Large intestine (tissue), 3 donors: ENCODE measurements at regions not wholly inside any gene's neighbourhood (a gene's known extent, or its start where the extent isn't known, plus 50 kb on each side); places are given as distances from the start of the nearest gene placed in this dataset.
"Not testable (repeated sequence)": the region's sequence is repeated elsewhere in the genome, so short reads cannot be mapped to it uniquely, and the experiment has no call there.

Source experiments
- DNase-seq, 2 donors: peaks; one replicate each; pipeline versions ENCODE4 v3.0.0 to v3.0.0-alpha.2; 2013
- H3K27ac ChIP-seq: one replicate; pipeline ENCODE4 v1.5.1; 2013; ENCODE audit warnings: low read length
- H3K27me3 ChIP-seq: 2 replicates; pipeline ENCODE4 v1.6.1; 2013; ENCODE audit warnings: low read length; ENCODE audit not compliant: control insufficient read depth, insufficient read depth
- H3K36me3 ChIP-seq: 2 replicates; pipeline ENCODE4 v1.6.1; 2013; ENCODE audit warnings: low read length; ENCODE audit not compliant: control insufficient read depth, insufficient read depth
- H3K4me1 ChIP-seq: one replicate; pipeline ENCODE4 v1.6.1; 2013; ENCODE audit warnings: low read length; ENCODE audit not compliant: control insufficient read depth, insufficient read depth
- H3K4me3 ChIP-seq: one replicate; pipeline ENCODE4 v1.5.1; 2013; ENCODE audit warnings: low read length
- H3K9me3 ChIP-seq: one replicate; pipeline ENCODE4 v1.6.1; 2013; ENCODE audit warnings: mild to moderate bottlenecking, low read depth, low read length, moderate library complexity; ENCODE audit not compliant: control insufficient read depth
- WGBS: methylation state at CpG from one replicate; pipeline ENCODE4 v1.1.5; 2013; ENCODE audit warnings: low lambda C conversion rate; ENCODE audit not compliant: insufficient coverage; 5-methylcytosine and 5-hydroxymethylcytosine counted together

DNA sequence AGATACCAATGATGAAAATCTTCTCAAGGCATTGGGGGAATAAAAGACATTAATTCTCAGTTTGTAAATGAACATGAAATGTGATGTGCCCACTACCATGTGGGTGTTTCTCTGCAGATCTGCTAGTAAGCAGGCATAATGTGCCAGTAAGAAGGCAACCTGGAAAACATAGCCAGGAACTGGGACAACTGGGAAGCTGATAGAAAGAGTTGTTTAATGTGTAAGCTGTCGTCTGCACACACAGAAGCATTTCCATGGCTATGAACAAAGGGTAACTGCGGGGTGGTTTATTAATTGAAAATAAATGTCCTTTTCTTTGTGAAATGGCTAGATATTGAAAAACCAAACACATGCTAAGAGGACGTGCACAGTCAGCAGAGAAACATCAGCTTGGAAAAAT is 52.0 kb downstream of the ZC3H11B start:
- Histone ChIP-seq H3K36me3 (no peaks in the 10 kb centered on the region), H3K4me1 (no peaks in the 10 kb centered on the region), H3K27ac (no peak overlapping the region), H3K4me3 (no peak overlapping the region), H3K27me3 (no peaks in the 10 kb centered on the region), H3K9me3 (no peaks in the 10 kb centered on the region)
- DNase-seq: no peak
- WGBS: 43% methylated on average over 1 of the region's 3 CpGs

DNA sequence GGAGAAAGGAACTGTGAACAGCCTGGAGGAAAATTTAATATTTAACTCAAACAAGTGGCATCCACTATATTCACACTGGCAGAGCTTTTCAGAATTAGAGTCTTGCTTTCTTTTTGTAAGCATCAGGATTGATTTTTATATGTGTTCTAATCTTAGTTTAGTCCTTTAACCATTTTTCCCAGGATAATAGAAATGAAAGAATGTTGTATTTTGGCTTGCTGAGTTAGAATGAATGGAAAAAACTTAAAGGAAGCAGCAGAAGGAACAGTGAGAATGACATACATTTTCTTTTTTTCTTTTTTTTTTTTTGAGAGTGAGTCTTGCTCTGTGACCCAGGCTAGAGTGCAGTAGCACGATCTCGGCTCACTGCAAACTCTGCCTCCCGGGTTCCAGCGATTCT is 53.0 kb downstream of the ZC3H11B start:
- Histone ChIP-seq H3K4me3 (no peak overlapping the region), H3K27me3 (no peaks in the 10 kb centered on the region), H3K27ac (no peak overlapping the region), H3K4me1 (no peaks in the 10 kb centered on the region), H3K9me3 (no peaks in the 10 kb centered on the region), H3K36me3 (no peaks in the 10 kb centered on the region)
- WGBS: no CpG with 5 or more reads among the region's 4 CpGs
- no peak for DNase-seq

DNA sequence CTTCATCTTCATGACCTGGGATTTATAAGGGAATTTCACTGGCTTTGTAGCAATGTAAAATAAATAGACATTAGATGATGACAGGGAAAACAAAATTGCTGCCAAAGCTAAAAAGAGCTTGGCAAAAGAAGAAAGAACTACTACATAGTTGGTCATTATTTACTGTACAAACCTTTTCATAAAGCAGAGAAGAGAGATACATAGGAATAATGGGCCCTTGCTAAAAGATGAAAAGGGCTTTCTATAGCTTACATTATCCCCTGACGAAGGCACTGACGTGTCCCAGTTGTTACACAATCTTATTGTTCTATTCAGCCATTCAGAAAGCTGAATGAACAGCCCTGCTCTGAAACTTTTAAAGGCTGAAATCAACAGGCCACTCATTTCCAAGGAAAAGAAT is 57.1 kb downstream of the ZC3H11B start:
- no peak overlapping the region for H3K4me3 ChIP-seq
- H3K27me3 ChIP-seq: no peaks in the 10 kb centered on the region
- H3K9me3 ChIP-seq: no peaks in the 10 kb centered on the region
- H3K4me1 ChIP-seq: no peaks in the 10 kb centered on the region
- H3K27ac ChIP-seq: no peak overlapping the region
- no peaks in the 10 kb centered on the region for H3K36me3 ChIP-seq
- no peak for DNase-seq
- no CpG with 5 or more reads among the region's 2 CpGs for WGBS

DNA sequence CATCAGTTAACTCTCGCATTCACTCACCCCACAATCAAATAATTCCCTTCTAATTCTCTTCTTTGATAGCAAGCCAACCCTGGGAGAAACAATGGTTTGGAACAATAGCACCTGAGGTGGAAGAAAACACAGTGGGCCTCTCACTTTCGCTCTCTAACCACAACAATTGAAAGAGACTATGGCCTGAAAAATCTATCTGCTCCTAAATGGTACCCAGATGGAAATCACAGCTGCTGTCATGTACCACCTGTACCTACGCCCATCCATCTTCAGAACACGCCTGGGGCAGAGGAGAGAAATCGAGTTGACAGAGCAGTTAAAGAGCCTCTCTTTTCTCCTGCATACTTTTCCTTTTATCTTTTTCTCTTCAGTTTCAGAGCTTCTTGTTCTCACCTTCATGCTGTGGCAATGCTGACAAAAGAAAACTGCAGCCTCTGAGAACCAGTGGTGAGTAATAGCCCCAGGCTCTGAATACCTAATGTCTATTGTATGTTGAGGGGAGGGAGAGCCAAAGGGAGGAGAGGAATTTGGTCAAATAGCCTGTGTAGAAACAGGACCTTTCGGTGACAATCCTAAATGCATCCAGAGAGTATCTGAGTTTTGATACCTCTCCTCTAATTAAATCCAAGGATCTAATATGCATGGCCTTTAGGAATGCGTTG is 57.7 kb downstream of the ZC3H11B start:
- H3K36me3 ChIP-seq: no peaks in the 10 kb centered on the region
- no peaks in the 10 kb centered on the region for H3K9me3 ChIP-seq
- no peaks in the 10 kb centered on the region for H3K27me3 ChIP-seq
- no peak overlapping the region for H3K27ac ChIP-seq
- WGBS: no CpG with 5 or more reads among the region's 7 CpGs
- no peak overlapping the region for H3K4me3 ChIP-seq
- DNase-seq: no peak
- H3K4me1 ChIP-seq: no peaks in the 10 kb centered on the region

DNA sequence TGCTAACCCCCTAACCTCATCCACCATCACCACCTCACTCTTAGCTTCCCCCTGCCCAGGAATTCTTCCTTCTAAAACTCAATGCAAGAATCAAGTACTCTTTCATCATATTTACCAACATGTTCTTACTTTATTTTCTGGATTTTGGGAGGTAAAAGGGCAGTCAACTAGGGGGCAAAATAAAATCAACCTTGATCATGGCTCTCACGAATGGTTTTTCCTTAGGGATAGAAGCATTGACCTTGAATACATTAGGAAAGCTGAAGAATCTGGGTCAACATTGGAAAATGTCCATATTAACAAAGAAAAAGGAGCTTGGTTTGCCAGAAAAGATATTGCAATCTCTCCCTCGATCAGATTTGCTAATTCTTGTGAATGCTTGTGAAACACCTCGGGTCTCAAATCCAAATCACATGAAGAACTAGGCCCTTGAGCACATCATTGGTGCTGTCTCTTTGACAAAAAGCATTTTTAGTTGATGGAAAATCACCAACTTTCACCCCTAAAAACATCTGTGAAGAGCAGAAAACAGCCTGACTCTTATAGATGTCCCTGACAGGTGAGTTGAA is 58.9 kb downstream of the ZC3H11B start:
- Histone ChIP-seq H3K4me1 (no peaks in the 10 kb centered on the region), H3K27ac (no peak overlapping the region), H3K36me3 (no peaks in the 10 kb centered on the region), H3K27me3 (no peaks in the 10 kb centered on the region), H3K9me3 (no peaks in the 10 kb centered on the region), H3K4me3 (no peak overlapping the region)
- no peak for DNase-seq
- WGBS: 82% methylated on average over 2 of the region's 3 CpGs

DNA sequence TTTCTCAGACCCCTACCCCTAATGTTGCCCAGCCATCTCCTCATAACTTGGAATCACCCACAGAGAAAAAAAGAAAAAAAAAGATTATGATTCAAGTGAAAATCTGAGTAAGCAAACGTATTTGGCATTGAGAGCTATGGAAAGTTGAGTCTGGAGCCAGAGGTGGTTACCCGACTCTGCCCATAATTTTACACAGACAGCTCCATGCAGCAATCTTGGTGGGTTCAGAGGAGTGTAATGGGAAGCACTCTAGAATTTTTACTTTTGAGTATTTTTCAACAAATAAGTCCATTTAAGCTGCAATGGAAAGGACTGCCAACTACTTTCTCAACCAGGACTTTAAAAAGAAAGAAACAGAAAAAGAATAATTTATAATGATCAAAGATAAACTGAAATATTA is 62.7 kb downstream of the ZC3H11B start:
- H3K4me1 ChIP-seq: no peaks in the 10 kb centered on the region
- no peak for DNase-seq
- H3K27ac ChIP-seq: no peak overlapping the region
- H3K4me3 ChIP-seq: no peak overlapping the region
- no peaks in the 10 kb centered on the region for H3K9me3 ChIP-seq
- H3K36me3 ChIP-seq: no peaks in the 10 kb centered on the region
- 80% methylated on average over 1 of the region's 2 CpGs for WGBS
- no peaks in the 10 kb centered on the region for H3K27me3 ChIP-seq

DNA sequence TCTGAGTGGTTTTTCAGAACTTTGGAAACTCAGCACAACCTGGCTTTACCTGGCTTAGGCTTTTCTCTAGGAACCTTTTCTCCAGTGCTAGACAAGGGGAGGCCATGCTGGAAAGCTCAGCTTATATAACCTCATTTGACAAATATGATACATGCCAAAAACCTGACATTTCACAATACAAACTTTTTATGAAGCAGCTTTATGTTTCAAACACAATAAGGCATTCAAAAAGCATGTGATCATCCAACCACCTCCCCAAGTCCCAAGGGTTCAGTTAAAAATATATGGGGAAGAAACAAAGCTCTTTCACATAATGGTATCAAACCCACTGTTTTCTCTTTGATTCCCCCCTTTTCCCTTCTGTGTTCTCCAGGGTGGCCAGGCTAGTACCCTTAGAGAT is 63.7 kb downstream of the ZC3H11B start:
- no peak overlapping the region for H3K27ac ChIP-seq
- no peaks in the 10 kb centered on the region for H3K27me3 ChIP-seq
- no peaks in the 10 kb centered on the region for H3K9me3 ChIP-seq
- no peak for DNase-seq
- no peaks in the 10 kb centered on the region for H3K36me3 ChIP-seq
- H3K4me3 ChIP-seq: no peak overlapping the region
- H3K4me1 ChIP-seq: no peaks in the 10 kb centered on the region

DNA sequence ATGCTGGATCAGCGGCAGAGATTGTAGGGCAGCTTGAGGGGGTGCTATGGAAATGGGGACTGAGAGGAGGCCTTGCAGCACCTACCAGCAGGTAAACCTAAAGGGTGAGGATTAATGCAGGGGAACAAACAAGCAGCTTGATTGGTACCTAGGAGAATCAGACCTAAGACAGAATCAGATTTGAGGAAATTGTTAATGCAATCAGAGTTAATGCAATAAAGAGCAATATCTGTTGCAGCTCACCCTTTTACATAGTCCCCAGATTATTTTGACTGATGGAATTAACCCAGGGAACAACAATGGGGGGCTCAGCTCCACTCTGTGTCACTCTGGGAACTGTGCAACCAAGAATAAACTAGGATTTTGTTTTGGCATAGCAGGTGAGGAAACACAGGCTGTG is 64.5 kb downstream of the ZC3H11B start:
- no CpG with 5 or more reads among the region's 1 CpG for WGBS
- DNase-seq: no peak
- H3K4me3 ChIP-seq: no peak overlapping the region
- H3K36me3 ChIP-seq: no peaks in the 10 kb centered on the region
- no peak overlapping the region for H3K27ac ChIP-seq
- no peaks in the 10 kb centered on the region for H3K4me1 ChIP-seq
- H3K27me3 ChIP-seq: no peaks in the 10 kb centered on the region
- H3K9me3 ChIP-seq: no peaks in the 10 kb centered on the region

DNA sequence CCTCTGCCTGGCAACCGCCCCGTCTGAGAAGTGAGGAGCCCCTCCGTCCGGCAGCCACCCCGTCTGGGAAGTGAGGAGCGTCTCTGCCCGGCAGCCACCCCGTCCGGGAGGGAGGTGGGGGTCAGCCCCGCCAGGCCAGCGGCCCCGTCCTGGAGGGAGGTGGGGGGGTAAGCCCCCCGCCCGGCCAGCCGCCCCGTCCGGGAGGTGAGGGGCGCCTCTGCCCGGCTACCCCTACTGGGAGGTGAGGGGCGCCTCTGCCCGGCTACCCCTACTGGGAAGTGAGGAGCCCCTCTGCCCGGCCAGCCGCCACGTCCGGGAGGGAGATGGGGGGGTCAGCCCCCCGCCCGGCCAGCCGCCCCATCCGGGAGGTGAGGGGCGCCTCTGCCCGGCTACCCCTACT is 67.1 kb downstream of the ZC3H11B start:
- H3K36me3 ChIP-seq, DNase-seq, H3K9me3 ChIP-seq, H3K27ac ChIP-seq, H3K4me3 ChIP-seq, H3K27me3 ChIP-seq, H3K4me1 ChIP-seq: not testable (repeated sequence)
- no CpG with 5 or more reads among the region's 31 CpGs for whole genome bisulfite sequencing

DNA sequence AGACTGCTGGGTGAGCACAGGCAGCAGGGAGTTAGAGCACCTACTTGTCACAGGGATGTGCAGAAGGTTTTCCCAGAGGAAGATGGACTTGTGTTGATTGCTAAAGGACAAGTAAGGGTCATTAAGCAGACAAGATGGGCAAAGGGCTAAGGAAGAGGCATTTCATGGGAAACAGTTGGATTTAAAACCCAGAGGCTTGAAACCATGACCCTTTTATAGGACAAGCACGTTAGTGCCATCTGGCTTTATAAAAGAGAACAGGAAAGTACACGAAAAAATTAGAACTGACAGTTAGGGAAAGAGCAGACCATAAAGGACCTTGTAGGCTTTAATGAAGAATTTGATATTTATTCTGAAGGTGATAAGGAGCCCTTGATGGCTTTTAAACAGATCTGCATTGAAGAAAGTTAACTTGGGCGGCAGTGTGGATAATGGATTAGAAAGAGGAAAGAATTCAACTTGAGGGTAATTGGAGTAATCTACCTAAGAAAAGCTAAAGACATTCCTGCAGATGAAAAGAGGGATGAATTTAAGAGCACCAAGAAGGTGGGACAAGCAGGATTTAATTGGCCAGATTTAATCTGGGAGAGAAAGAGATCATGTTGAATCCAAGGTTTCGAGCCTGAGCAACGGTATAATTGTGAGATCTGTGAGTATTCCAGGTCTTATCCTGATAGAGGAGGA is 68.6 kb downstream of the ZC3H11B start:
- 62% methylated on average over 2 of the region's 5 CpGs for WGBS
- Histone ChIP-seq H3K27ac (no peak overlapping the region), H3K4me1 (no peaks in the 10 kb centered on the region), H3K4me3 (no peak overlapping the region), H3K9me3 (no peaks in the 10 kb centered on the region), H3K36me3 (no peaks in the 10 kb centered on the region), H3K27me3 (no peaks in the 10 kb centered on the region)
- DNase-seq: no peak
